ENCODE measurements at regions not wholly inside any gene's neighbourhood (a gene's known extent, or its start where the extent isn't known, plus 50 kb on each side); places are given as distances from the start of the nearest gene placed in this dataset.

DNA sequence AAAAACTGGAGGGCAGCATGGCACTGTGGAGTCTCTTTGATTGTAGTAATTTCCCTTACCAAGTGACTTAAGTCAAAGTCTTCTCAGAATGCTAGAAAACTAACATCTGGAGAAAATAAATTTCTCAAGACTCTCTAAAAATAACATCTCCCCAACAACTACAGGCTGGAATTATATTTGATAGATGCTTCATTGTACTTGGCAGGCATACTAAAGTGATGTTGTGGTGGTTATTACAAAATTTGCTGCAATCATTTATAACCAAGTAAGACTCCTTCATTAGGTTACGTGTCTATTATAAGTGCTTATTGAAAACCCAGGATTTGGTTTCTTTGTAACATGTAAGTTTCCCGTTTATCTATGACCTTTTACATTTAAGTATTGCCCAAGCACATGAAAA is 132.9 kb upstream of the NRIP1 start:
- no peaks in the 10 kb centered on the region for H3K27me3 Mint-ChIP-seq (ENCODE audit: insufficient read depth, unreplicated experiment)
- TF ChIP-seq, protein P1, sequence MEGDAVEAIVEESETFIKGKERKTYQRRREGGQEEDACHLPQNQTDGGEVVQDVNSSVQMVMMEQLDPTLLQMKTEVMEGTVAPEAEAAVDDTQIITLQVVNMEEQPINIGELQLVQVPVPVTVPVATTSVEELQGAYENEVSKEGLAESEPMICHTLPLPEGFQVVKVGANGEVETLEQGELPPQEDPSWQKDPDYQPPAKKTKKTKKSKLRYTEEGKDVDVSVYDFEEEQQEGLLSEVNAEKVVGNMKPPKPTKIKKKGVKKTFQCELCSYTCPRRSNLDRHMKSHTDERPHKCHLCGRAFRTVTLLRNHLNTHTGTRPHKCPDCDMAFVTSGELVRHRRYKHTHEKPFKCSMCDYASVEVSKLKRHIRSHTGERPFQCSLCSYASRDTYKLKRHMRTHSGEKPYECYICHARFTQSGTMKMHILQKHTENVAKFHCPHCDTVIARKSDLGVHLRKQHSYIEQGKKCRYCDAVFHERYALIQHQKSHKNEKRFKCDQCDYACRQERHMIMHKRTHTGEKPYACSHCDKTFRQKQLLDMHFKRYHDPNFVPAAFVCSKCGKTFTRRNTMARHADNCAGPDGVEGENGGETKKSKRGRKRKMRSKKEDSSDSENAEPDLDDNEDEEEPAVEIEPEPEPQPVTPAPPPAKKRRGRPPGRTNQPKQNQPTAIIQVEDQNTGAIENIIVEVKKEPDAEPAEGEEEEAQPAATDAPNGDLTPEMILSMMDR (IDR thresholded peaks at IDR 0.05; ENCODE audit: unreplicated experiment) = no peak
- peaks cover under 1% of the 10 kb centered on the region for H3K9me3 Mint-ChIP-seq (ENCODE audit: unreplicated experiment)
- ChIA-PET POLR2A (no interaction called here), CTCF (interaction anchor here (0.6 kb wide), 1 partner anchor 11 kb away, joined by 3 read pairs; no protein-coding TSS in a partner anchor)
- no peak overlapping the region for H3K27ac Mint-ChIP-seq (ENCODE audit: low read depth, unreplicated experiment)
- no TSS peak for BruUV-seq (replicated peaks)
- no peaks in the 10 kb centered on the region for H3K4me1 Mint-ChIP-seq (ENCODE audit: insufficient read depth, unreplicated experiment)
- no peak overlapping the region for H3K4me3 Mint-ChIP-seq (ENCODE audit: unreplicated experiment)
- DNase-seq (ENCODE audit: unreplicated experiment) = peak; percentile 9
- intact Hi-C loops (cut with micrococcal nuclease) = no loop called here
- H3K36me3 Mint-ChIP-seq (ENCODE audit: insufficient read depth, unreplicated experiment) = no peaks in the 10 kb centered on the region

DNA sequence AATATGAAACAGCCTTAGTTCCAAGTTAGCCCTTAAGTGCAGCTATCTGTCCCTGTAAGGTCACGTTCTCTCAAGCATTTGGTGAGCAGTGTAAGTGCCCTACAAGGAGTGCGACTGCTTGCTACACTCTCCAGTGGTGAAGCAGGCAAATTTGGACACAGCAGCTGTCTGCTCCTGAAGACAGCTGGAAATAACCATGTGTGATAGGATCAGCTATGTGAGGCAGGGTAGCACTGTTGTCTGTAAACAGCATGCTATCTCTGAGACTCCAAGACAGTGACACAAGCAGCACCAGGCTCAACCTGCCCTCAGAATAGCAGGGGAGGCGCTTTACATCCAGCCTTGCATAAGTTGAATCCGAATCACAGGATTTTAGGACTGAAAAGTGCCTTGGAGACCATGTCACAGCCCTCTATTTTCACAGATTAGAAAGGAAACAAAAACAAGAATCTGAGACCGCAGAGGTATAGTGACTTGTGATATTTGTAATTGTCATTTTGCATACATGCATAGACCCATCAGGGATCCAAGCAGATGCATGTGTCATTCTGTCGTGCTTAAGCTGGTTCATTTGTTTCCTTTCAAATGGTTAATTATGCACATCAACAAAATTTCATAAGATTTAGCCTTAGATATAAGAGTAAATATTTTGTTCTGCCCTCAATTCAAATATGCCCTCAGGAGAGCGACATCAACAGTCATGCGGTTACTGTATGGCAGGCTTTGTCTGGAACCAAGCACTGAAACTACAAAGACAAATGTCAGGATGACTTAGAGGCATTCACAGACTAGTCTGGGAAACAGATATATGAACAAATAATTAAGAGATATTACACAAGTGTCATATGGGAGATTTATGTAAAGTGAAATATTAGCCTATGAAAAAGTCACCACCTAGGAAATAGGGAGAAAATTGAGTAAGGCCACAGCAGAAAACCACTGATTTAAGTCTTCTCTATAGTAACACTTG is 134.9 kb upstream of the NRIP1 start:
- TF ChIP-seq, protein P1 (IDR thresholded peaks at IDR 0.05; ENCODE audit: unreplicated experiment) = no peak
- DNase-seq (ENCODE audit: unreplicated experiment) = no peak
- H3K36me3 Mint-ChIP-seq (ENCODE audit: insufficient read depth, unreplicated experiment) = no peaks in the 10 kb centered on the region
- no peaks in the 10 kb centered on the region for H3K27me3 Mint-ChIP-seq (ENCODE audit: insufficient read depth, unreplicated experiment)
- intact Hi-C loops (cut with micrococcal nuclease) = no loop called here
- H3K4me3 Mint-ChIP-seq (ENCODE audit: unreplicated experiment) = no peak overlapping the region
- H3K9me3 Mint-ChIP-seq (ENCODE audit: unreplicated experiment) = no peaks in the 10 kb centered on the region
- CTCF ChIA-PET = no interaction called here
- POLR2A ChIA-PET = interaction anchor here (0.6 to 1.3 kb wide), 3 partner anchors 9 to 324 kb away, joined by 3 to 4 read pairs (median 3); partner anchors contain the start of gene NRIP1
- no peaks in the 10 kb centered on the region for H3K4me1 Mint-ChIP-seq (ENCODE audit: insufficient read depth, unreplicated experiment)
- no TSS peak for BruUV-seq (replicated peaks)
- H3K27ac Mint-ChIP-seq (ENCODE audit: low read depth, unreplicated experiment) = no peak overlapping the region

DNA sequence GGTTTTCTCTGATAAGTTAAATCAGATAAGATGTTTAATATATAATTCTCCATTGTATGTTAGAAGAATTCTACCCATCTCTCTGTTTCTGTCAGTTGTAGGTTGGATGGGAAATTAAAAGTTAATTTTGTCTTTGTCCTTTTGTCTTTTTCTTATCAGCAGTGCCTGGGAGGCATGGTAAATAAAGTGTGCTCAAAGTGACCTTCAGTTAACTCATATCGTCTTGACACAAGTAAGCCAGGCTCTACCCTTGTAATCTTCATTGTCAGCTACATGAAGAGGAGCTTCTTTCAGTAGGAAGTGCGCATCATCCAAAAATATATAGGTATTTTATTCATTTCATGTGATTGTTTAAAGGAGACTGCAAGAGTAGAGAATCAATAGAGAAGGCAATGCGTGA is 138.9 kb upstream of the NRIP1 start:
- H3K4me1 Mint-ChIP-seq (ENCODE audit: insufficient read depth, unreplicated experiment) = peaks cover 9% of the 10 kb centered on the region

More for the DNA sequence above, 138.9 kb upstream of the NRIP1 start:
- TF ChIP-seq, protein P1 (IDR thresholded peaks at IDR 0.05; ENCODE audit: unreplicated experiment) = no peak
- H3K4me3 Mint-ChIP-seq (ENCODE audit: unreplicated experiment) = no peak overlapping the region
- ChIA-PET POLR2A (no interaction called here), CTCF (no interaction called here)
- DNase-seq (ENCODE audit: unreplicated experiment) = no peak
- H3K9me3 Mint-ChIP-seq (ENCODE audit: unreplicated experiment) = no peaks in the 10 kb centered on the region
- no peaks in the 10 kb centered on the region for H3K27me3 Mint-ChIP-seq (ENCODE audit: insufficient read depth, unreplicated experiment)
- intact Hi-C loops (cut with micrococcal nuclease) = no loop called here
- no peak overlapping the region for H3K27ac Mint-ChIP-seq (ENCODE audit: low read depth, unreplicated experiment)
- no peaks in the 10 kb centered on the region for H3K36me3 Mint-ChIP-seq (ENCODE audit: insufficient read depth, unreplicated experiment)
- no TSS peak for BruUV-seq (replicated peaks)

All from MCF 10A (cell line).